HG03442 (cell line): ENCODE measurements at regions not wholly inside any gene's neighbourhood (a gene's known extent, or its start where the extent isn't known, plus 50 kb on each side); places are given as distances from the start of the nearest gene placed in this dataset.
"Not testable (repeated sequence)": the region's sequence is repeated elsewhere in the genome, so short reads cannot be mapped to it uniquely, and the experiment has no call there.

Experiments used
- ATAC-seq: cut with Tn5 transposase; IDR thresholded peaks from one replicate; pipeline ENCODE4 v1.9.1; 2021; ENCODE audit warnings: mild to moderate bottlenecking, moderate library complexity; ENCODE audit not compliant: unreplicated experiment

GRCh38 chr2:139737659-139738058, 957.5 kb upstream of the NXPH2 start:
- no peak for ATAC-seq

DNA sequence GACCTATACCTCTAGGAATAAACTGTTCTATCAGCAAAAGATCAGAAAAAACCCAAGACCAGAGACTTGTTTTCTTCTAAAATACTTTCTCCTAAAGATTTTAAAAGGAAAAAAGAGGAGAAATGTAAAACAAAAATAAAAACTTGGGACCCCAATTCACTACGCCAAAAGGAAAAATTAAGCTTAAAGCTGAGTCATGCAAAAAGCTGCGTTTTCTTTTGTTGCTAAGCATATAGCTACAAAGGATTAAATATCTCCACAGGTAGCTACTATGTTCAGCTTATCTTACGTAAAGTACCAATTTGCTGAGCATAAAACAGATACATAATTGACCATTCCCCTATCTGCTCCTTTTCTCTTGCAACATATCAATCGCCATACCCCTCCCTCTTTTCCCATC, 950.0 kb upstream of the NXPH2 start:
- ATAC-seq = no peak

- no peak for ATAC-seq
Observed at GRCh38 chr2:139721411-139721995, 941.3 kb upstream of the NXPH2 start.

GRCh38 chr2:139720056-139720455, 939.9 kb upstream of the NXPH2 start:
- ATAC-seq = no peak

DNA sequence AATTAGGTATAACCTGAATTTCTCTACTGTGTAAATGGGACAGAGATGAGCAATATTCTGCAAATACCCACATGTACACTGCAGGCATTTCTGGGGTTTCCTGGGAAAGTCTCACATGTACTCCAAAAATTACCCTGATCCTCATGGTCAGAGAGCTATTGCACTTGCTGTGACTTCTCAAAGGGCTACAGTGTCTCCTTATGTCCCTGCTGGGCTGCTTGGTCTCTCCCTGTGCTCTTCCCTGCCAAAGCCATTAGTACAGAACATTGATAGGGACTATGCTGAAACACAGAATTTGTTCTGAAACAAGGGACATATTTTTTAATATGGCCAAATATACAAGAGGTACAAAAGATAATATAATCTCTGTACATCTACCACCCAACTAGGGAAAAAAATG, 924.4 kb upstream of the NXPH2 start:
- no peak for ATAC-seq

GRCh38 chr2:139694327-139694726, 914.1 kb upstream of the NXPH2 start:
- no peak for ATAC-seq

DNA sequence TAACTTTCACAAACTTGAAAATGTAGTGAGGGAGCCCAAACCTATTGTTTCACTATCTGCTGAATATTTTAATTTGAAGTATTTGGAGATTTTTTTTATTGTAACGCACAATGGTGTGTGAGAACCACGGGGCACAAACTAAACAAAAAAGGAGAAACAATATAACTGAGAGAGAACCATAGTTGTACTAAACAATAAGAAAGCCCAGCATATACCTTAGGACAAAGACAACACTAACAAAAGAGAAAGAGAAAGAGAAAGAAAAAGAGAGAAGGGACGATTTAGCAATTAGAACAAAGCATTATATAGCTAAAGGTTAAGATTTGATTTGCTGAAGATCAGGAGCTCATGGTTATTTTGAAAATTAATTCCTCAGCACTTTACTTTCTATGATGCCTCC, 906.0 kb upstream of the NXPH2 start:
- no peak for ATAC-seq

- ATAC-seq = no peak
Observed at GRCh38 chr2:139685090-139685983, 905.1 kb upstream of the NXPH2 start.

DNA sequence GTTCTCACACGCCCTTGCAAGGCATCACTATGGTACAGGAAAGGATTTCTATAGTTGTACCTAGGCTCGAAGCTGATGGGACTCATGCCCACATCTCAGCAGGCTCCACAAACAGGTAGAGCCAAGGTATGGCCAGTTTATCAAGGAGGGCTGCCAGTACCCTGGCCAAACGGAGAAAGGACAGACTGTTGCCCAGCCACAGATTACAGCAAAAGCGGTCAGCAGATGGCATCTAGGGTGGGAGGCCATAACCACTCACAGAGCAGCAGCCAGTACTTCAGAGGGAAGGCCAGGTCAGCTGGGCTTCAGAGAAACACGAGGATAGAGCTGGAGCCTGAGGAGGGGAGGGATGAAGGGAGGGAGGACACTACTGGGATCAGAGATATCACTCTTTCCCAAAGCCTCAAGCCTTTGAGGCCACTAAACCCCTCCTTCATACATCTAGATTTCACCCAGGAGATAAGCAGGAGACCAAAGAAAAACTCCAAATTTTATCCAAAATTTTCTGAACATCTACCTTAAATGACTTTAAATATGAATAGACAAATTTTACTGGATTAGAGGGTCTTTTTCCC, 904.2 kb upstream of the NXPH2 start:
- ATAC-seq = no peak

- ATAC-seq = no peak
Observed at GRCh38 chr2:139674577-139674976, 894.4 kb upstream of the NXPH2 start.

GRCh38 chr2:139673447-139673846, 893.3 kb upstream of the NXPH2 start:
- ATAC-seq = not testable (repeated sequence)

- ATAC-seq = no peak
Observed at GRCh38 chr2:139669675-139670074, 889.5 kb upstream of the NXPH2 start.

GRCh38 chr2:139652385-139652784, 872.2 kb upstream of the NXPH2 start:
- ATAC-seq = no peak

DNA sequence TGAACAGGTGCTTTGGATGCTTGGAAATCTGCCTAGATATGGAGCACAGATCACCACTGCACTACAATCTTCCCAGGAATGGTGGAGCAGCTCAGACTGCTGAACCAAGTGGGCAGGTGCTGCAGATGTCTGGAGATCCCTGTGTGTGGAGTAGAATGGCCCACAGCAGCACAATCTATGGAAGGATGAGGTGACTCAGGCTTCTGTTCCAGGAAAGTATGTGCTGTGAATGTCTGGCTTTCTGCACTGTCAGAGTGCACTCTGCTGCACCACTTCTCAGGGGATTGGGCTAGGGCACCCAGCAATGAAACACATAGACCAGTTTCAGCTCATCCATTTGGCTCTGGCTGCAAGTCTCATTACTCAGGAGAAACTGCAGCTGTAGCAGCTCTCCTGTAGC, 865.4 kb upstream of the NXPH2 start:
- ATAC-seq = no peak

DNA sequence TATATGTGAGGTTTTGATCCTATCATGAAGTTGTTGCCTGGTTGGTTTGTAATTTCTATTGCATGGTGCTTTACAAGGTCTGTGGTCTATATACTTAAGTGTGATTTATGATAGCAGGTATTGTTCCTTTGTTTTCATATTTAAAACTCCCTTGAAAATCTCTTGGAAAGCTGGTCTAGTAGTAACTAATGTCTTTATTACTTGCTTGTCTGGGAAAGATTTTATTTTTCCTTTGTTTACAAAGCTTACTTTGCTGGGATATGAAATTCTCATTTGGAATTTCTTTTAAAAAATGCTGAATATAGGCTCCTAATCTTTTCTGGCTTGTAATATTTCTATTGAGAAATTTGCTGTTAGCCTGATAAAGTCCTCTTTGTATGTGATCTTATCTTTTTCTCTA, 862.9 kb upstream of the NXPH2 start:
- no peak for ATAC-seq

DNA sequence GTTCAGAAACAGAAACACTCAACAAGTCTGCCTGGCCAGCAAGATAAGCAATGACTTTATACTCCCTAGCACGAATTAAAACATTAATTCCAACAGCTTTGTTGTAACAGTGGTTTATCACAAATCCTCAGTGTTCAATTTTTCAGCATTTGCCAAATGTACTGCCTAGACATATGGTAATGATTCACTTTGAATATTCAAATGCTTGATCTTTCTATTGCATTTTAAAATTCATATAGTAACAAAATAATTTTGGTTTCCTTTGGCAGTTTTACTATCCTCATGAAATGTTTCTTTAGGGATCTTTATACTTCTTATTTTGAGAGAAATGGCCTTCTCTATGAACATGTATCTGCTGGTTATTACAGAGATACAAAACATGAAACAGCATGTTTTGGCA, 851.8 kb upstream of the NXPH2 start:
- no peak for ATAC-seq

DNA sequence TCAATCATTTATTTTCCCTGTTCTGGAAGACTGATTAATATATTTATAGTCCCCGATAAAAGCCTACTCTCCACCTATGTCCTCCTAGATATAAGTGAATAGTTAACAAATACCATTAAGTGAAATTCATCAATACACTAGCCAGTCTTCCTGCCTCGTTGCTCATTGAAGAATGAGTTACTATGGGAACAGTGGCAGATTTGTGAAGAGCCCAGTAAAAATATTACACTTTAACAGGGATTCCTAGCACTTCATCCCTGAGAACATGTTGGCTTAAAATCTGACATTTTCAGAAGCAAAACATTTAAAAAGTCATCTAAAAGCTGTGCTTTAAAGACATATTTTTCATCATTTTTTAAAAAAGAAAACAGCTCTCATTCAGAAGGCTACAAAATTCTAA, 848.7 kb upstream of the NXPH2 start:
- ATAC-seq = no peak

- ATAC-seq = no peak
Observed at GRCh38 chr2:139626128-139626527, 845.9 kb upstream of the NXPH2 start.

- ATAC-seq = no peak
Observed at GRCh38 chr2:139622691-139623090, 842.5 kb upstream of the NXPH2 start.

DNA sequence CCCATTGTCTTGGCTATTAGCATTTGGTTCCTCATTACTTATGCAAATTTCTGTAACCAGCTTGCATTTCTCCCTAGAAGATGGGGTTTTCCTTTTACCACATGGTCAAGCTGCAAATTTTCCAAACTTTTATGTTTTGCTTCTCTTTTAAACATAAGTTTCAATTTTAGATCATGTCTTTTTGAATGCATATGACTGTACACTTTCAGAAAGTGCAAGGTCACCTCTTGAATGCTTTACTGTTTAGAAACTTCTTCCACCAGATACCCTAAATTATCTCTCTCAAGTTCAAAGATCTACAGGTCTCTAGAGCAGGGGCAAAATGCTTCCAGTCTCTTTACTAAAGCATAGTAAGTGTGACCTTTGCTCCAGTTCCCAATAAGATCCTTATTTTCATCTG, 837.6 kb upstream of the NXPH2 start:
- no peak for ATAC-seq

DNA sequence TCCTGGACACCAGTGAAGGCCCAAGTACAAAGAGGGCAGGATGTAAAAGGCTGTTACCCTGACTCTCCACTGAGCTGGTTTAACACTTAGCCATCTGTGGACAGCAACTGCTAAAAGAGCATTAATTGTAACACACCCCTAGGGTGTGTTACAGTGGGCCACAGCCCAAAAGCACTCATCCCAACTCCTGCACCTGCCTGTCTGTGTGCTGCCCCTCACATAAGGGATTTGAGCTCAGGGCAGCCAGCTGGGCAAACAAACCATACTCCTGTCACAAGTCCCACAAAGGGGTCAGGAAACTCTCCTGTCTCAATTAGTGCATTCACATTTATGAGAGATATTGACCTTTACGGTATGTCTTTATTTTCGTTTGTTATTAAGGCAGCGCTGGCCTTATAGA, 833.1 kb upstream of the NXPH2 start:
- ATAC-seq = no peak

DNA sequence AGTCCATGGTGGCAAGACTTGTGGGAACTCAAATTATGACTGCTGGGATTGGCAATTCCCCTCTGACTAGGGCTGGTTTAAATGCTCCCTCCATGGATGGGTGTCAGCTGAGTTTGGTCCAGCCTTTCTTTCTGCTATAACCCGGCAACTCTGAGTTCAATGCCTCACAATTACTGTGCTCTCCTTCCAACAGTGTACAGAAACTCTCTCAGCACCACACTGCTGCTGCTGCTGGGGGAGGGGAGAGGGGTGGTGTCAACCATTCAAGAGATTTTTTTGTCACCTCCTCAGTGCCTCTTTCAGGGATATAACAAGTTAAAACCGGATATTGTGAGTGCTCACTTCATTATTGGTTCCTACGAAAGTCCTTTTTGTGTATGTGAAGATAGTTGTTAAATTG, 830.3 kb upstream of the NXPH2 start:
- no peak for ATAC-seq
